H1 (cell line): ENCODE measurements at regions not wholly inside any gene's neighbourhood (a gene's known extent, or its start where the extent isn't known, plus 50 kb on each side); places are given as distances from the start of the nearest gene placed in this dataset.

ENCODE experiments used
- CTCF ChIA-PET: fragments of 300-600 bp; sonication (Branson Sonifier 250); formaldehyde crosslinking; loops from one replicate; lab custom pipeline; 2021; ENCODE audit not compliant: partially characterized antibody; lab: Charles Lee
- POLR2A ChIA-PET: fragments of 300-600 bp; sonication (Branson Sonifier 250); formaldehyde crosslinking; loops from one replicate; lab custom pipeline; 2021; ENCODE audit warnings: inconsistent platforms; ENCODE audit not compliant: partially characterized antibody; lab: Charles Lee
- DNase-seq, 2 experiments: peaks; one replicate each; pipeline versions ENCODE4 v3.0.0 to v3.0.0-alpha.2; 2010 to 2022; ENCODE audit warnings: low spot score in 2 of 2, low read depth in 1 of 2, mixed read lengths in 1 of 2
- FAIRE-seq: peaks from 2 replicates; lab custom pipeline; 2011; peaks lifted over from hg19 to GRCh38; lab: Jason Lieb, UNC
- H2AFZ ChIP-seq: 2 replicates; pipeline ENCODE4 v1.8.1; 2012; ENCODE audit warnings: low read length, inconsistent platforms
- H2AK5ac ChIP-seq: 2 replicates; pipeline ENCODE4 v1.6.1; 2013; ENCODE audit warnings: low read depth, low read length
- H2BK120ac ChIP-seq: replicated peaks from 2 replicates; pipeline ENCODE3; 2013; ENCODE audit warnings: low read depth, low read length, inconsistent platforms
- H2BK12ac ChIP-seq: 2 replicates; pipeline ENCODE4 v1.6.1; 2013; ENCODE audit warnings: low read depth, low read length
- H2BK15ac ChIP-seq: 2 replicates; pipeline ENCODE4 v1.6.1; 2013; ENCODE audit warnings: low read length
- H2BK20ac ChIP-seq: 2 replicates; pipeline ENCODE4 v1.6.1; 2013; ENCODE audit warnings: low read length
- H2BK5ac ChIP-seq: 2 replicates; pipeline ENCODE4 v1.6.1; 2013; ENCODE audit warnings: low read depth, low read length
- H3K14ac ChIP-seq: 2 replicates; pipeline ENCODE4 v1.6.1; 2013; ENCODE audit warnings: inconsistent platforms; ENCODE audit not compliant: insufficient read length
- H3K18ac ChIP-seq: 2 replicates; pipeline ENCODE4 v1.6.1; 2013; ENCODE audit warnings: low read length; ENCODE audit errors: extremely low read depth
- H3K23ac ChIP-seq: 2 replicates; pipeline ENCODE4 v1.6.1; 2013; ENCODE audit warnings: inconsistent platforms; ENCODE audit not compliant: insufficient read length
- H3K23me2 ChIP-seq: 2 replicates; pipeline ENCODE4 v1.6.1; 2013; ENCODE audit warnings: low read depth, low read length
- H3K27ac ChIP-seq: 2 replicates; pipeline ENCODE4 v1.6.1; 2011; ENCODE audit warnings: low read depth, low read length, inconsistent platforms
- H3K27me3 ChIP-seq, 4 experiments: replicated peaks in 1 of 4; 1 replicate in 1 of 4; 2 replicates in 3 of 4; pipeline versions ENCODE4 v1.6.1 to v1.8.1; 2011 to 2013; ENCODE audit warnings: low read length in 3 of 4, mild to moderate bottlenecking in 3 of 4, inconsistent platforms in 2 of 4, mixed read lengths in 2 of 4, moderate library complexity in 1 of 4; ENCODE audit not compliant: control insufficient read depth in 3 of 4, insufficient read depth in 3 of 4; ENCODE audit errors: extremely low read depth in 1 of 4
- H3K36me3 ChIP-seq, 4 experiments: 2 replicates each; pipeline versions ENCODE4 v1.6.1 to v1.8.1; 2011 to 2013; ENCODE audit warnings: mild to moderate bottlenecking in 4 of 4, low read length in 3 of 4, moderate library complexity in 2 of 4, control low read depth in 1 of 4, inconsistent platforms in 1 of 4; ENCODE audit not compliant: insufficient read depth in 4 of 4, control insufficient read depth in 2 of 4
- H3K4ac ChIP-seq: replicated peaks from 2 replicates; pipeline ENCODE3; 2013; ENCODE audit warnings: low read length, low read depth, mixed read lengths, inconsistent platforms; ENCODE audit not compliant: insufficient read length
- H3K4me1 ChIP-seq, 4 experiments: replicated peaks in 1 of 4; 1 replicate in 1 of 4; 2 replicates in 3 of 4; pipeline versions ENCODE4 v1.6.1 to v1.8.1; 2011 to 2013; ENCODE audit warnings: low read length in 3 of 4, inconsistent platforms in 2 of 4, mixed read lengths in 1 of 4; ENCODE audit not compliant: insufficient read depth in 4 of 4, control insufficient read depth in 3 of 4
- H3K4me2 ChIP-seq, 2 experiments: 2 replicates each; pipeline versions ENCODE4 v1.6.1 to v1.8.1; 2011 to 2013; ENCODE audit warnings: low read depth in 2 of 2, low read length in 2 of 2, control low read depth in 1 of 2, inconsistent platforms in 1 of 2, mild to moderate bottlenecking in 1 of 2; ENCODE audit not compliant: insufficient read depth in 1 of 2
- H3K4me3 ChIP-seq, 4 experiments: fragments of 200-600, 300-600 bp in 1 of 4; sonication (generic), shearing (Covaris generic), sonication (Bioruptor Twin) in 1 of 4; 2 replicates each; pipeline versions ENCODE4 v1.5.1 to v1.8.1; 2011 to 2016; ENCODE audit warnings: low read length in 4 of 4, low read depth in 3 of 4, control low read depth in 2 of 4, inconsistent platforms in 2 of 4, mild to moderate bottlenecking in 2 of 4, mixed read lengths in 1 of 4, moderate library complexity in 1 of 4; ENCODE audit not compliant: insufficient read depth in 2 of 4; ENCODE audit errors: extremely low read depth in 1 of 4
- H3K56ac ChIP-seq: replicated peaks from 2 replicates; pipeline ENCODE3; 2013; ENCODE audit warnings: low read depth, mild to moderate bottlenecking, mixed read lengths, low read length, inconsistent platforms; ENCODE audit not compliant: insufficient read length
- H3K79me1 ChIP-seq: 2 replicates; pipeline ENCODE4 v1.6.1; 2013; ENCODE audit warnings: low read depth, low read length, control low read depth
- H3K79me2 ChIP-seq, 2 experiments: 2 replicates each; pipeline versions ENCODE4 v1.6.1 to v1.8.1; 2012 to 2013; ENCODE audit warnings: low read length in 2 of 2, mild to moderate bottlenecking in 2 of 2, inconsistent platforms in 1 of 2; ENCODE audit not compliant: insufficient read depth in 2 of 2, control insufficient read depth in 1 of 2
- H3K9ac ChIP-seq, 4 experiments: replicated peaks in 1 of 4; 1 replicate in 1 of 4; 2 replicates in 3 of 4; pipeline versions ENCODE4 v1.6.1 to v1.8.1; 2011 to 2013; ENCODE audit warnings: low read depth in 3 of 4, low read length in 3 of 4, control low read depth in 2 of 4, mild to moderate bottlenecking in 2 of 4, moderate library complexity in 2 of 4, inconsistent platforms in 1 of 4; ENCODE audit errors: extremely low read depth in 1 of 4
- H3K9me3 ChIP-seq, 2 experiments: 2 replicates each; pipeline versions ENCODE4 v1.6.1 to v1.8.1; 2012 to 2013; ENCODE audit warnings: mild to moderate bottlenecking in 2 of 2, moderate library complexity in 2 of 2, control low read depth in 1 of 2, inconsistent platforms in 1 of 2, low read depth in 1 of 2, low read length in 1 of 2, mixed read lengths in 1 of 2; ENCODE audit not compliant: insufficient read depth in 2 of 2
- H4K20me1 ChIP-seq, 2 experiments: replicated peaks in 1 of 2; 2 replicates each; pipeline versions ENCODE3 to v1.8.1; 2011 to 2013; ENCODE audit warnings: inconsistent platforms in 2 of 2, low read length in 2 of 2, mild to moderate bottlenecking in 1 of 2; ENCODE audit not compliant: insufficient read depth in 2 of 2, control insufficient read depth in 1 of 2
- H4K5ac ChIP-seq: 2 replicates; pipeline ENCODE4 v1.6.1; 2013; ENCODE audit warnings: low read length, low read depth, mixed read lengths, inconsistent platforms; ENCODE audit not compliant: insufficient read length
- H4K8ac ChIP-seq: 2 replicates; pipeline ENCODE4 v1.8.0; 2013; ENCODE audit warnings: mild to moderate bottlenecking, moderate library complexity, low read length, inconsistent platforms; ENCODE audit not compliant: insufficient read depth; ENCODE audit errors: extremely low read depth
- H4K91ac ChIP-seq: replicated peaks from 2 replicates; pipeline ENCODE3; 2013; ENCODE audit warnings: low read length, mixed read lengths, inconsistent platforms; ENCODE audit not compliant: insufficient read length
- ATF3 ChIP-seq: IDR thresholded peaks from 2 replicates; pipeline ENCODE4 v1.6.1; 2011; ENCODE audit warnings: low read depth, mild to moderate bottlenecking, low read length; ENCODE audit not compliant: insufficient read depth
- CHD1 ChIP-seq: IDR thresholded peaks from 2 replicates; pipeline ENCODE4 v1.6.1; 2012; ENCODE audit warnings: low read depth, low read length, improper control_type of control experiment
- CREB1 ChIP-seq: IDR thresholded peaks from 2 replicates; pipeline ENCODE4 v1.6.1; 2012; ENCODE audit warnings: inconsistent platforms
- EGR1 ChIP-seq: IDR thresholded peaks from 2 replicates; pipeline ENCODE4 v1.6.1; 2011; ENCODE audit warnings: low read depth, low read length, borderline replicate concordance
- EZH2 ChIP-seq: fragments of 200-600 bp; sonication (generic); IDR thresholded peaks from 2 replicates; pipeline ENCODE4 v1.7.1; 2012; ENCODE audit warnings: low read depth, mild to moderate bottlenecking, moderate library complexity, low read length, inconsistent platforms; ENCODE audit not compliant: severe bottlenecking
- FOSL1 ChIP-seq: IDR thresholded peaks from 2 replicates; pipeline ENCODE4 v1.6.1; 2011; ENCODE audit warnings: mild to moderate bottlenecking, low read depth, low read length, moderate library complexity; ENCODE audit not compliant: insufficient read depth
- TAF7 ChIP-seq: optimal IDR thresholded peaks from 2 replicates; pipeline ENCODE3; 2011; ENCODE audit warnings: low read depth, mild to moderate bottlenecking, inconsistent platforms, low read length, moderate library complexity, borderline replicate concordance
- WGBS, 2 experiments: shearing (Covaris generic) in 1 of 2; methylation state at CpG; one replicate each; pipeline versions ENCODE4 v1.1.6 to v1.1.7; 2013 to 2015; ENCODE audit warnings: low lambda C conversion rate in 2 of 2, mixed read lengths in 2 of 2, inconsistent platforms in 1 of 2, low coverage in 1 of 2, missing lambda C conversion rate in 1 of 2; ENCODE audit not compliant: insufficient replicate concordance in 2 of 2, insufficient coverage in 1 of 2, insufficient read length in 1 of 2; ENCODE audit errors: extremely low coverage in 1 of 2, missing lambda C conversion rate in 1 of 2; 5-methylcytosine and 5-hydroxymethylcytosine counted together

GRCh38 chr4:19772581-19772980 lies 479.1 kb upstream of the SLIT2 start:
- Histone ChIP-seq H3K36me3 (no peaks in the 10 kb centered on the region), H4K91ac (no peak overlapping the region), H2BK20ac (no peak overlapping the region), H2BK5ac (no peak overlapping the region), H3K56ac (no peak overlapping the region), H3K18ac (no peak overlapping the region), H4K5ac (no peak overlapping the region), H3K14ac (no peak overlapping the region), H4K20me1 (no peaks in the 10 kb centered on the region), H2BK15ac (no peak overlapping the region), H2AFZ (no peak overlapping the region), H3K27me3 (no peaks in the 10 kb centered on the region), H3K79me2 (no peaks in the 10 kb centered on the region), H3K4ac (no peak overlapping the region), H3K23ac (no peak overlapping the region), H2BK12ac (no peak overlapping the region), H3K4me1 (no peaks in the 10 kb centered on the region), H3K9ac (no peak overlapping the region), H4K8ac (no peak overlapping the region), H3K4me2 (no peak overlapping the region), H2AK5ac (no peak overlapping the region), H3K9me3 (no peaks in the 10 kb centered on the region), H2BK120ac (no peak overlapping the region), H3K27ac (no peak overlapping the region), H3K4me3 (no peak overlapping the region), H3K23me2 (no peaks in the 10 kb centered on the region), H3K79me1 (no peaks in the 10 kb centered on the region)
- no peak for FAIRE-seq
- ChIA-PET POLR2A (no interaction called here), CTCF (interaction anchor here (0.6 kb wide), 1 partner anchor 353 kb away, joined by 3 read pairs; no protein-coding TSS in a partner anchor)
- no peak for DNase-seq
- TF ChIP-seq CREB1 (no peak), FOSL1 (no peak), EZH2 (no peak), EGR1 (no peak), TAF7 (no peak), CHD1 (no peak), ATF3 (no peak)
- 81% methylated on average over 1 of the region's 1 CpG; no CpG with 5 or more reads in 1 of the 2 experiments for WGBS, 2 experiments
